ENCODE measurements at regions not wholly inside any gene's neighbourhood (a gene's known extent, or its start where the extent isn't known, plus 50 kb on each side); places are given as distances from the start of the nearest gene placed in this dataset.

DNA sequence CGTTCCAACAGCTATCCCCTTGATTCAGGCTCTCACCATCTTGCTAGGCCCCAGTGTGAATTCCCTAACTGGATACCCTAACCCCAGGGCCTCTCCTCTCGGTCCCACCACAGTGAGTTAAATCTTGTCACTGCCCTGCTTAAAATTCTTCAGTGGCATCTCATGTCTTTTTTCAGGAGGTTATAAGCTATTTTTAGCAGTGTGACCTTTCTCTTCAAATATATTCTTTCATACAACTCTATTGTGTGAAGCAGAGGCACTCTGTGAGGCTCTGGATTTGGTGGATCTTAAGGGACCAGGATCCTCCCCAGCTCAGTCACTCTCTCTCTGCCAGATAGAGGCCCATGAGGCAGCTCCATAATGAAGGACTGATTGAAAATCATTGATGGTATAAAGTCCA lies 760.4 kb downstream of the NTRK3 start:
- H3K9me3 ChIP-seq (ENCODE audit: low read depth, low read length): no peaks in the 10 kb centered on the region
- H3K27ac ChIP-seq: no peak overlapping the region
- no peak overlapping the region for H3K4me3 ChIP-seq
- no peaks in the 10 kb centered on the region for H3K36me3 ChIP-seq (ENCODE audit: insufficient read depth, low read length)
- no peak overlapping the region for H3K9ac ChIP-seq (ENCODE audit: insufficient read length)
- DNase-seq (ENCODE audit: low read depth, low spot score): no peak
- TF ChIP-seq EZH2 (IDR thresholded peaks at IDR 0.05): no peak
- no peak for TF ChIP-seq POLR2AphosphoS5 (IDR thresholded peaks at IDR 0.05; ENCODE audit: borderline replicate concordance, low read depth, low read length)
- TF ChIP-seq FOXP2 (optimal IDR thresholded peaks at IDR 0.05; ENCODE audit: control extremely low read depth, extremely low read length, insufficient read depth): no peak

GRCh38 chr15:87493803-87494202 lies 762.7 kb downstream of the NTRK3 start:
- H3K36me3 ChIP-seq (ENCODE audit: insufficient read depth, low read length): no peaks in the 10 kb centered on the region
- H3K27ac ChIP-seq: no peak overlapping the region
- no peaks in the 10 kb centered on the region for H3K9me3 ChIP-seq (ENCODE audit: low read depth, low read length)
- H3K9ac ChIP-seq (ENCODE audit: insufficient read length): no peak overlapping the region
- DNase-seq (ENCODE audit: low read depth, low spot score): no peak
- TF ChIP-seq POLR2AphosphoS5 (IDR thresholded peaks at IDR 0.05; ENCODE audit: borderline replicate concordance, low read depth, low read length) (no peak), EZH2 (IDR thresholded peaks at IDR 0.05) (no peak), FOXP2 (optimal IDR thresholded peaks at IDR 0.05; ENCODE audit: control extremely low read depth, extremely low read length, insufficient read depth) (no peak)
- no peak overlapping the region for H3K4me3 ChIP-seq

- DNase-seq (ENCODE audit: low read depth, low spot score): no peak
- H3K9ac ChIP-seq (ENCODE audit: insufficient read length): no peak overlapping the region
- TF ChIP-seq POLR2AphosphoS5 (IDR thresholded peaks at IDR 0.05; ENCODE audit: borderline replicate concordance, low read depth, low read length) (no peak), EZH2 (IDR thresholded peaks at IDR 0.05) (no peak), FOXP2 (optimal IDR thresholded peaks at IDR 0.05; ENCODE audit: control extremely low read depth, extremely low read length, insufficient read depth) (no peak)
- no peak overlapping the region for H3K27ac ChIP-seq
- H3K9me3 ChIP-seq (ENCODE audit: low read depth, low read length): no peaks in the 10 kb centered on the region
- no peak overlapping the region for H3K4me3 ChIP-seq
- H3K36me3 ChIP-seq (ENCODE audit: insufficient read depth, low read length): no peaks in the 10 kb centered on the region
Measured at GRCh38 chr15:87492321-87492720, 764.2 kb downstream of the NTRK3 start.

DNA sequence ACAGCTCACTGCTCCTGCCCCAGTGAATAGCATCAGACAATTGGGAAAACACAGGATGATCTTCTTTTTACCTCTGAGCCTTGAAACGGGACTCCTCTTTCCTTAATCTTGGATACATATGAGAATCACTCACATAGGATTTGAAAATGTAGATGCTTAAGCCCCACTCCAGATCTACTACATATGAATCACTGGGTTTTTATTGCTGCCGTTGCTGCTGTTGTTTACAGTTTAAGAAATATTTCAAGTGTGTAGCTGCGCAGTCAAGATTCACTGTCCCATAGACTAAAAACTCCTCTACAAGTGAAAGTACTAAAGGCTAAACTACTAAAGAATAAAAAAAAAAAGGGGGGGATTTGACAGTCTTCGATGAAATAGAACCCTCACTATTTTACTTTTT lies 765.9 kb downstream of the NTRK3 start:
- no peak for DNase-seq (ENCODE audit: low read depth, low spot score)
- Histone ChIP-seq H3K27ac (no peak overlapping the region), H3K4me3 (no peak overlapping the region), H3K36me3 (ENCODE audit: insufficient read depth, low read length) (no peaks in the 10 kb centered on the region), H3K9ac (ENCODE audit: insufficient read length) (no peak overlapping the region), H3K9me3 (ENCODE audit: low read depth, low read length) (no peaks in the 10 kb centered on the region)
- no peak for TF ChIP-seq FOXP2 (optimal IDR thresholded peaks at IDR 0.05; ENCODE audit: control extremely low read depth, extremely low read length, insufficient read depth)
- TF ChIP-seq EZH2 (IDR thresholded peaks at IDR 0.05): no peak
- TF ChIP-seq POLR2AphosphoS5 (IDR thresholded peaks at IDR 0.05; ENCODE audit: borderline replicate concordance, low read depth, low read length): no peak

DNA sequence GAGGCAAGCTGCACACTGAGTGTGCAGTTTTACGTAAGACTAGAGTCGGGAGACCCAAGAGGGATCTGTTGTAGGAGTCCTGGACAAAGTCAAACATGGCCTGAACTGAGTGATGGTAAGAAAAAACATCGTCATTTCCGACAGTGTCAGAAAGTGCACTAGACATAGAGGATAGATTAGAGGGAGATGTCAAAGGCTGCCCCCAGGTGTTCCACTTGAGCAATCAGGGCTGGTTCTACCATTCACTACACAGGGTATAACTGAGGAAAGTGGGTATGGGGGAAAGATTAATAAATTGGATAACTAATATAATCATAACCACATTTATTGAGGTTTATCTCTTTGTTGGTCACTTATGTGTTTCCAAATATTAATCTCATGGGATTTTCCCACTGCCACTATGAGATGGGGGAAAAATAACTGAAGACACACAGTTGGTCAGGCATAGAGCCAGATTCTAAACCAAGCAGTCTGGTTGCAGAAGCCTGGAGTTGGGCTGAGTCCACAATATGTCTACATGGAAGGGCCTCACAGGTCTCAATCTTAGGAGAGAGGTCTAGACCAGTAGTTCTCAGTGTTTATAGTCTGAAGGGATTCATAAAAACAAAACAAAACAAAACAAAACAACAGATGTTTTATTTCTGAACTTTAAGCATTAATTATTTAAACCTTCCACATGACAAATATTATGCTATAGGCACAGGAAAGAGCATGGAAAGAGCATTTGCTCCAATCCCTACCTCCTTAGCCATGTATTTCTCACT lies 766.5 kb downstream of the NTRK3 start:
- TF ChIP-seq POLR2AphosphoS5 (IDR thresholded peaks at IDR 0.05; ENCODE audit: borderline replicate concordance, low read depth, low read length): no peak
- no peak for TF ChIP-seq EZH2 (IDR thresholded peaks at IDR 0.05)
- no peak for TF ChIP-seq FOXP2 (optimal IDR thresholded peaks at IDR 0.05; ENCODE audit: control extremely low read depth, extremely low read length, insufficient read depth)
- Histone ChIP-seq H3K4me3 (no peak overlapping the region), H3K36me3 (ENCODE audit: insufficient read depth, low read length) (no peaks in the 10 kb centered on the region), H3K9ac (ENCODE audit: insufficient read length) (no peak overlapping the region), H3K27ac (no peak overlapping the region), H3K9me3 (ENCODE audit: low read depth, low read length) (no peaks in the 10 kb centered on the region)
- no peak for DNase-seq (ENCODE audit: low read depth, low spot score)

GRCh38 chr15:87489456-87489855 lies 767.1 kb downstream of the NTRK3 start:
- TF ChIP-seq POLR2AphosphoS5 (IDR thresholded peaks at IDR 0.05; ENCODE audit: borderline replicate concordance, low read depth, low read length) (no peak), EZH2 (IDR thresholded peaks at IDR 0.05) (no peak), FOXP2 (optimal IDR thresholded peaks at IDR 0.05; ENCODE audit: control extremely low read depth, extremely low read length, insufficient read depth) (no peak)
- Histone ChIP-seq H3K27ac (no peak overlapping the region), H3K9ac (ENCODE audit: insufficient read length) (no peak overlapping the region), H3K9me3 (ENCODE audit: low read depth, low read length) (no peaks in the 10 kb centered on the region), H3K36me3 (ENCODE audit: insufficient read depth, low read length) (no peaks in the 10 kb centered on the region), H3K4me3 (no peak overlapping the region)
- DNase-seq (ENCODE audit: low read depth, low spot score): no peak

DNA sequence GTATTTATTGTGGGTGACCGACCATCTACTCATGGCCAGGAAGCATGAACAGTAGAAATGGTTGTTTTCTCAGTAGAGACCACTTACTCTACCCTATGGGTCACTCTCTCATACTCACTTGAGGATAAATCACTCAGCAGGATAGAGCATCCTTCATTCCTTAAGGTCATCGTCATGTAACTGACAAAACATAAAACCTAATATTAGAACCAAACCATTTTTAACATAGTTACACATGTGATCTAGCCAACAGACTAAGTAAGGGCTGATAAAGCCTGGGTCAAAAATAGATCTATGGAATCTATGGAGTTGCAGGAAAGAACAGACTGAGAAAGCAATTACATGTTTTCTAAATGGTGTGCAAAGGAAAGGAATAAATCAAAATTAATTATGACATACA lies 769.1 kb downstream of the NTRK3 start:
- no peaks in the 10 kb centered on the region for H3K36me3 ChIP-seq (ENCODE audit: insufficient read depth, low read length)
- no peak overlapping the region for H3K4me3 ChIP-seq
- H3K27ac ChIP-seq: no peak overlapping the region
- no peak for TF ChIP-seq EZH2 (IDR thresholded peaks at IDR 0.05)
- no peak for TF ChIP-seq POLR2AphosphoS5 (IDR thresholded peaks at IDR 0.05; ENCODE audit: borderline replicate concordance, low read depth, low read length)
- no peak for TF ChIP-seq FOXP2 (optimal IDR thresholded peaks at IDR 0.05; ENCODE audit: control extremely low read depth, extremely low read length, insufficient read depth)
- DNase-seq (ENCODE audit: low read depth, low spot score): no peak
- no peaks in the 10 kb centered on the region for H3K9me3 ChIP-seq (ENCODE audit: low read depth, low read length)
- H3K9ac ChIP-seq (ENCODE audit: insufficient read length): no peak overlapping the region

DNA sequence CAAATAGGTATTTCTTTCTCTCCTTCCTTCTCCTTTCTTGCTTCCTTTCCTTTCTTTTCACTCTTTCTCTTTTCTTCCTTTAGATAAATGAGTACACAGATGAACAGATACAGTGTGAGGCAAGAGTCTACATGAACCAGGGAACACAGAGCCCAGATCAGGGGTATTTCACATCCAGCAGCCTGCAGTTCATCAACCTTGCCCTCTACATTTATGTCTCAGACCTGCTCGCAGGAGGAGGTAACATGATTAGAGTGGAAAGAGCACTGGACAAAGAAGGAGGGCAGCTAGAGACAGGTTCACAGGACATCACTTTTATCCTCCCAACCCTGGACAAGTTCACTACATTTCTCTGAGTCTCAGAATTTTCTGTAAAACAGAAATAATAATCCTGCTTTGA lies 773.1 kb downstream of the NTRK3 start:
- no peaks in the 10 kb centered on the region for H3K36me3 ChIP-seq (ENCODE audit: insufficient read depth, low read length)
- no peak overlapping the region for H3K4me3 ChIP-seq
- DNase-seq (ENCODE audit: low read depth, low spot score): no peak
- TF ChIP-seq FOXP2 (optimal IDR thresholded peaks at IDR 0.05; ENCODE audit: control extremely low read depth, extremely low read length, insufficient read depth) (no peak), POLR2AphosphoS5 (IDR thresholded peaks at IDR 0.05; ENCODE audit: borderline replicate concordance, low read depth, low read length) (no peak), EZH2 (IDR thresholded peaks at IDR 0.05) (no peak)
- no peak overlapping the region for H3K27ac ChIP-seq
- H3K9ac ChIP-seq (ENCODE audit: insufficient read length): no peak overlapping the region
- no peaks in the 10 kb centered on the region for H3K9me3 ChIP-seq (ENCODE audit: low read depth, low read length)

DNA sequence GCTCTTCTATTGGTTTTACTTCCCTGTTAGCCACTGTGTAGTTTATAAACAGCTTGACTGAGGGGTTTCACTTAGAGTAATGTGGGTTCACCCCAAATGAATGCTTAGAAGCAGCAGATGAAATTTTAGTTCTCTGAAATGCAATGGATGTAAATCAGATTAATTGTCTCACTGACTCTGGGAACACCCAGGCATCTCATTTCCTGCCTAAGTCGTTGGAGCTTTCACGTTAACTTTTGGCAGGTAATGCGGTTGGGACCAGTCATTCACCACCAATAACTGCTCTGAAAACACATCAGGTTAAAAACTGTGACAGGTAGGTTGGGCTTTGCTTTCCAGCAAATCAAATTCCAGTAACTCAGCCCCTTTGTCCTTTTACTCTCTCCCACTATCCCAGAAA lies 775.4 kb downstream of the NTRK3 start:
- H3K9ac ChIP-seq (ENCODE audit: insufficient read length): no peak overlapping the region
- TF ChIP-seq EZH2 (IDR thresholded peaks at IDR 0.05) (no peak), POLR2AphosphoS5 (IDR thresholded peaks at IDR 0.05; ENCODE audit: borderline replicate concordance, low read depth, low read length) (no peak), FOXP2 (optimal IDR thresholded peaks at IDR 0.05; ENCODE audit: control extremely low read depth, extremely low read length, insufficient read depth) (no peak)
- H3K9me3 ChIP-seq (ENCODE audit: low read depth, low read length): no peaks in the 10 kb centered on the region
- DNase-seq (ENCODE audit: low read depth, low spot score): no peak
- no peak overlapping the region for H3K4me3 ChIP-seq
- no peaks in the 10 kb centered on the region for H3K36me3 ChIP-seq (ENCODE audit: insufficient read depth, low read length)
- no peak overlapping the region for H3K27ac ChIP-seq
